Stomach (tissue), 4 donors: ENCODE measurements at regions not wholly inside any gene's neighbourhood (a gene's known extent, or its start where the extent isn't known, plus 50 kb on each side); places are given as distances from the start of the nearest gene placed in this dataset.

ENCODE experiments used
- EP300 ChIP-seq: sonication (generic); formaldehyde crosslinking; IDR thresholded peaks from one replicate; pipeline ENCODE4 v1.6.1; 2017; ENCODE audit warnings: antibody characterized with exemption
- POLR2A ChIP-seq, 4 donors: fragments of 450-650 bp; IDR thresholded peaks; one replicate each; pipeline ENCODE4 v1.6.1; 2016; ENCODE audit warnings: antibody characterized with exemption in 4 of 4, control low read depth in 2 of 4, mild to moderate bottlenecking in 1 of 4, moderate library complexity in 1 of 4
- TF ChIP-seq, protein P1 (sequence below), 7 experiments: fragments of 450-650 bp in 4 of 7; fragments of 200-600 bp in 3 of 7; sonication (generic) in 3 of 7; IDR thresholded peaks; one replicate each; pipeline ENCODE4 v1.5.1; 2016 to 2019; ENCODE audit warnings: antibody characterized with exemption in 7 of 7, control low read depth in 2 of 7, mild to moderate bottlenecking in 1 of 7

DNA sequence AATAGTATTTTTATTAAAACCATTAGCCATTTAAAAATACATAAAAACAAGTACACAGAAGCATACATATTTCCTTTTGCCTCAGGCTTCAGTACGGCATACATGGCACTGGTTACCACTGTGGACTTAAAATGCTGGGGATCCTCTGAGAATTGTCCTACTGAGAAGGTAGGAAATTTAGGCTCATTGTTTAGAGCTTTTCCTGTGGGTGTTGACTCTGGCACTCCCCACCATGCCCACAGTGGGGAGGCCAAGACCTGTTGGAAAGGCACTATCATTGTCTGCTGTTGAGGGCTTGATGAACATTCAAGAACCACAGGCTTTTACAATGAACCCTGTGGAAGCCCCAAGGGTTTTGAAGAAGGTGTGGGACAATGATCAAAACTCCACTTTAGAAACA is 473.4 kb downstream of the BTBD3 start:
- TF ChIP-seq POLR2A (IDR thresholded peaks at IDR 0.05): no peak
- TF ChIP-seq, protein P1, sequence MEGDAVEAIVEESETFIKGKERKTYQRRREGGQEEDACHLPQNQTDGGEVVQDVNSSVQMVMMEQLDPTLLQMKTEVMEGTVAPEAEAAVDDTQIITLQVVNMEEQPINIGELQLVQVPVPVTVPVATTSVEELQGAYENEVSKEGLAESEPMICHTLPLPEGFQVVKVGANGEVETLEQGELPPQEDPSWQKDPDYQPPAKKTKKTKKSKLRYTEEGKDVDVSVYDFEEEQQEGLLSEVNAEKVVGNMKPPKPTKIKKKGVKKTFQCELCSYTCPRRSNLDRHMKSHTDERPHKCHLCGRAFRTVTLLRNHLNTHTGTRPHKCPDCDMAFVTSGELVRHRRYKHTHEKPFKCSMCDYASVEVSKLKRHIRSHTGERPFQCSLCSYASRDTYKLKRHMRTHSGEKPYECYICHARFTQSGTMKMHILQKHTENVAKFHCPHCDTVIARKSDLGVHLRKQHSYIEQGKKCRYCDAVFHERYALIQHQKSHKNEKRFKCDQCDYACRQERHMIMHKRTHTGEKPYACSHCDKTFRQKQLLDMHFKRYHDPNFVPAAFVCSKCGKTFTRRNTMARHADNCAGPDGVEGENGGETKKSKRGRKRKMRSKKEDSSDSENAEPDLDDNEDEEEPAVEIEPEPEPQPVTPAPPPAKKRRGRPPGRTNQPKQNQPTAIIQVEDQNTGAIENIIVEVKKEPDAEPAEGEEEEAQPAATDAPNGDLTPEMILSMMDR (IDR thresholded peaks at IDR 0.05): no peak
- TF ChIP-seq EP300: no peak
